ENCODE measurements at regions not wholly inside any gene's neighbourhood (a gene's known extent, or its start where the extent isn't known, plus 50 kb on each side); places are given as distances from the start of the nearest gene placed in this dataset.

- TF ChIP-seq CTCF (conservative IDR thresholded peaks at IDR 0.05; ENCODE audit: low read depth, low read length) (no peak), EZH2phosphoT487 (IDR thresholded peaks at IDR 0.05; ENCODE audit: borderline replicate concordance, low read length) (no peak)
Measured at GRCh38 chr9:85246541-85246940, 495.2 kb downstream of the AGTPBP1 start.

All from PC-3 (cell line).